ENCODE measurements at regions not wholly inside any gene's neighbourhood (a gene's known extent, or its start where the extent isn't known, plus 50 kb on each side); places are given as distances from the start of the nearest gene placed in this dataset.

DNA sequence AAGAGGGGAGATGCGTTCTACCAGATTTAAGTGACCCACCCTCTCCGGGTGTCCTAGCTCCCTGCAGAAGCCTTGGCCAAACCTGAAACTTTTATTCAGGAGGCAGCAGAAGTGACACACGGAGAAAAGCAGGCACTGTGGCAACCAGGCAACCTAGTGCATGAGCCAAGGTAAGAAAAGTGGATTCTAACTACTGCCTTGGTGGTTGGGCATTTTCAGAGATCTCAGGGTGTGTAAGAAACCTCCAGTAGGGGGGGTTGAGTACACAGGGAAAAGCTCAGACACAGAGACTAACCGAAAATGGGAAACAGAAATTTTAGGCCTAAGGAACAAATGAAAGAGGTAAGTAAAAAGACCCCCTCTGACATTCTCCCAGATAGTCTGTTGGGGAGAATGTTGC lies 645.7 kb downstream of the ANKRD7 start:
- TF ChIP-seq, protein P1, sequence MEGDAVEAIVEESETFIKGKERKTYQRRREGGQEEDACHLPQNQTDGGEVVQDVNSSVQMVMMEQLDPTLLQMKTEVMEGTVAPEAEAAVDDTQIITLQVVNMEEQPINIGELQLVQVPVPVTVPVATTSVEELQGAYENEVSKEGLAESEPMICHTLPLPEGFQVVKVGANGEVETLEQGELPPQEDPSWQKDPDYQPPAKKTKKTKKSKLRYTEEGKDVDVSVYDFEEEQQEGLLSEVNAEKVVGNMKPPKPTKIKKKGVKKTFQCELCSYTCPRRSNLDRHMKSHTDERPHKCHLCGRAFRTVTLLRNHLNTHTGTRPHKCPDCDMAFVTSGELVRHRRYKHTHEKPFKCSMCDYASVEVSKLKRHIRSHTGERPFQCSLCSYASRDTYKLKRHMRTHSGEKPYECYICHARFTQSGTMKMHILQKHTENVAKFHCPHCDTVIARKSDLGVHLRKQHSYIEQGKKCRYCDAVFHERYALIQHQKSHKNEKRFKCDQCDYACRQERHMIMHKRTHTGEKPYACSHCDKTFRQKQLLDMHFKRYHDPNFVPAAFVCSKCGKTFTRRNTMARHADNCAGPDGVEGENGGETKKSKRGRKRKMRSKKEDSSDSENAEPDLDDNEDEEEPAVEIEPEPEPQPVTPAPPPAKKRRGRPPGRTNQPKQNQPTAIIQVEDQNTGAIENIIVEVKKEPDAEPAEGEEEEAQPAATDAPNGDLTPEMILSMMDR (IDR thresholded peaks at IDR 0.05; ENCODE audit: insufficient read depth, low read length) = no peak
- TF ChIP-seq POLR2AphosphoS5 (IDR thresholded peaks at IDR 0.05; ENCODE audit: low read depth) = no peak
